Peyer's patch (tissue), 4 donors: ENCODE measurements at regions not wholly inside any gene's neighbourhood (a gene's known extent, or its start where the extent isn't known, plus 50 kb on each side); places are given as distances from the start of the nearest gene placed in this dataset.

Experiments used
- CTCF ChIP-seq, 6 experiments: fragments of 450-650 bp in 4 of 6; fragments of 200-600 bp in 2 of 6; sonication (generic) in 1 of 6; IDR thresholded peaks; one replicate each; pipeline ENCODE4 v1.5.1; 2017 to 2019; ENCODE audit warnings: antibody characterized with exemption in 6 of 6, mild to moderate bottlenecking in 3 of 6, moderate library complexity in 1 of 6
- POLR2A ChIP-seq, 2 donors: fragments of 450-650 bp; IDR thresholded peaks; one replicate each; pipeline ENCODE4 v1.5.1; 2017; ENCODE audit warnings: antibody characterized with exemption in 2 of 2, mild to moderate bottlenecking in 2 of 2, moderate library complexity in 2 of 2

GRCh38 chr3:189041482-189042090 lies 130.2 kb upstream of the TPRG1 start:
- TF ChIP-seq CTCF (IDR thresholded peaks at IDR 0.05) = peak in 4 of 6 experiments; percentile 38 to 49 (median 46)
- no peak for TF ChIP-seq POLR2A (IDR thresholded peaks at IDR 0.05)
